Stimulated activated CD4-positive, alpha-beta T cell treated with anti-CD3 and anti-CD28 coated beads, Interleukin-2, amount 100 ng/mL, for 24 hours (primary cell): ENCODE measurements at regions not wholly inside any gene's neighbourhood (a gene's known extent, or its start where the extent isn't known, plus 50 kb on each side); places are given as distances from the start of the nearest gene placed in this dataset.
"Not testable (repeated sequence)": the region's sequence is repeated elsewhere in the genome, so short reads cannot be mapped to it uniquely, and the experiment has no call there.

Experiments
- DNase-seq, 2 donors: peaks; one replicate each; pipeline ENCODE4 v3.0.0-alpha.2; 2020

DNA sequence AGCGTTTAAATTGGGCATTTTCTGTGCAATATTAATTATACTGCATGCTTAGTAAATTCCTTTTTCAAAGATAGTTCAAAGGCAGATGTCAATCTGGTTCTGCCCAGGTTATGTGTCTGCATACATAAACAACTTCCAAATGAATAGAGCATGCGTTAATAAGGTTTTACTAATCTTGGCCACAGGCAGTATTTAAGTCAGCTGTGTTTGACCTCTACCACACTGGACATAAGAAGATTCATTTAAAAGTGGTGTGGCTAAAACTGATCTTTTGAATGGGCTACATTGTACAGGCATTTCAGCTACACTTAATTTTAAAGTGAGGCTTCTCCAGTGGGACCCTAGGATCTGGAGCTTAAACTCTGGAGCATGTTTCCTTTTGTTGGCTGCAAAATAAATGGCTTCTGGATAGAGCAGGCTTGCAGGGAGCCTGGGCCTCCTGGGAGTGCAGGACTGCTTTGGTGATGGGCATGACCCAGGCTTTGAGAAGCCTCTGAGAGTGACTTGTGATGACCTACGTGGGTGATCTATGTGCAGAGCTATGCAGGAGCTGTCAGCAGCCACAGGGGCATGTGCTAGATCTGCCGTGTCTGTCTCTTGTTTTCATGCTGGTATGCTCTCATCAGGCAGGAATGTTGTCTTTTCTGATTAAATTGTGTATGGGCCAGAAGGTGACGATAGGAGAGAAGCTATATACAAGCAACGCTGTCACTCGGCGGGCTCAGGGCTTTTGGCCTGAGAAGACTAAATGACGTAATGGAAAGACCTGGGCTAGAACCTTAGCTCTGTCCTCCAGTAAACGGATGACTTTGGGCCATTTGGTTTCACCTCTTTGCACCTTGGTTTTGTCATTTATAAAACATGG lies 331.2 kb downstream of the QKI start:
- DNase-seq: no peak

DNA sequence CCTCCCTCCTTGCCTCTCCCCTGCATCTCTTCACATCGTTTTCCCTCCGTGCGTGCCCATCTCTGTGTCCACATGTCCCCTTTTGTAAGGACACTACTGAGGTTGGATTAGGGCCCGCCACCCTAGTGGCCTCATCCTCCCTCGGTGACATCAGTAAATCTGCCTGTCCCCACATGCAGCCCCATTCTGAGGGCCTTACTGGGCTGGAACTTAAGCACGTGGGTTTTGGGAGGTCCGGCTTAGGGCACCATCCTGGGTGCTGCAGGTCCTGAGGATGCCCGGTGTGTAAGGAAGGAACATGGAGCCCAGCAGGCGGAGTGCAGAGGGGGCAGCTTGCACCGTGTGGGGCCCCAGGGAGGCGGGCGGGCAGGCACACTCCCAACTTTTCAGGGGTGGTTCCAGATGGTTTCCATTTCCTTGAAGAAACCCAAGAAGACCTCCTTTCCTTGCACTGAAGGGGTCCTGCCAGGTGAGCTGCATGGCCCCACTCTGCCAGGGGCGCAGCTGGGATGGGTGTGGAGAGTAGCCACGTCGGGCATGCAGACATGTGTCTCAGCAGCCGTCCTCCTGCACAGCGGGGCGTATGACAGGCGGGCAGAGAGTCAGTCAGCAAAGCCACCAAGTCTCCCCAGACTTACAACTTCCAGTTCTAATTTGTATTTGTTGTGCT lies 329.9 kb downstream of the QKI start:
- no peak for DNase-seq

DNA sequence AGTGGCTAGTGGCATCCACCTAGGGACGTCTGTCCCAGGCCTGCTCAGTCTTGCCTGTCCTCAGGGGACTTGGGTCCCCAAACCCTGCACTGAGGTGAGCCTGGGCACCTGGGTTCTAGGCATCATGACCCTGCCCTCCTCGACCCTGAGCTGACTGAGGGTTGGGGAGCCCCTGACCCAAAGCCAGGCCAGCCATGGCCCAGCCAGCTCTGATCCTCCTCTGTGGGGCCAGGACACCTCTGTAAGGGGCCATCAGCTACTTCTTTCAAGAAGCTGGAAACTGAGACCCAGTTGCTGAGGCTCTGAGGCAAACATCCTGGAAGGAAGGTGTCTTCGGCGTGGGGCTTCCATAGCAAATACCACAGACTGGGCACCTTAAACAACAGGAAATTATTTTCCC lies 329.3 kb downstream of the QKI start:
- DNase-seq: no peak

DNA sequence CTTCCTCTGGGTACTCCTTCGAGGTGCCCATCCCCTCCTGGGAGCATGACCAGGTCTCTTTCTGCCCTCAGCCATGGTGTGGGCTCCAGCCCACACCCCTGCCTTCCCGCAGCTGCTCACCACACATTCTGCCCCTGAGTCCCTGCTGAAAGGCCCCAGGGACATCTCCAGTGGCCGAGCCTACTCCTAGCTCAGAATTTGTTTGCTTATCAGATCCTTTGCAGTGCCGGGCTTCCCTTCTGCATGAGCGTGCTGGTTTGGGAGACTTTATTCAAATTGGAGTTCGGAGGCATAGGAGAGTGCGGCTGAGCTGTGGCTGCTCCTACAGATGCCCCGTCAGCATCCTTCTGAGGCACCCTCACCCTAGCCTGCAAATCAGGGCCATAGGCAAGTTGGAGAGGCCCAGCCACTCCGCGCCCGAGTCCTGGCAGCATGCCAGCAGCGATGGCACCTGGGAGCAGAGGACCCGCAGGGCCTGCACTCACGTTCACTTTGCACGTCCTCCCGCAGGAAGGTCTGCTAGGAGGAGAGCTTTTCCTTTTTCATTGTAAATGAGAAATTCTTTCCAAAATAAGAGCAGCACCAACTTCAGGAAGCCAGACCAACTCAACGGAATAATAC lies 327.3 kb downstream of the QKI start:
- DNase-seq: no peak

DNA sequence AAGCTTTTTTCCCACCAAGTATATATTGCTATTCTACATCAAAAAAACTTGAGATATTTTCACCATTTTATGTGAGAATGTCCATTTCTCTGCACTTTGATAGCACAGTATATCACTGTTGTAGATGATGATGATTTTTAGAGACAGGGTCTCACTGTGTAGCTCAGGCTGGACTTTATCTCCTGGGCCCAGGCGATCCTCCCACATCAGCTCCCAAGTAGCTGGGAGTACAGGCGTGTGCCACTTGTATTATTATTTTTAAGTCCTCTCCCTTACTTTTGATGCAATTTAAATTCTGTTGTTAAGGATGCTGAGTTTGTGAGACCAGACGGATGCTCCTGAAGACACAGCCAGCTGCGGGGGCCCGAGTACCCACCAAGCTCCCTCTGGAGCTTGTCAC lies 326.8 kb downstream of the QKI start:
- DNase-seq: no peak

DNA sequence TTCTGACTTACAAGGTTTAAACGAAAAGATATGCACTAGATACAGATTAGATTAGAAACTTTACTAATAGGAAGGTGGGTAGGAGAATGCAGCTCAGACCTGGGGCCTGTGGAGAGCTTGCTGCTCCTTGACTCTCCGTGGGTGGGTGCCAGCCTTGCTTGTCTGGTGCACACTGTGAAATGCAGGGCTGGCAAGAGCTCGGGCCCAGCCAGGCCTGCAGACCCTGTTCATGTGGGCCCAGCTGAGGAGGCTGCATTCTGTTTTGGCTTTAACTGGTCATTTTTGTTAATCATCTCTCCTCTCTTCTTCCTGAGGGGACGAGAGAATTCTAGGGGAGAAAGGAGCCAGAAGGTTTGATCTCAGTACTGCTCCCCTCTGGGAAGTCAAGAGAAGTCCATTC lies 325.4 kb downstream of the QKI start:
- DNase-seq: no peak

DNA sequence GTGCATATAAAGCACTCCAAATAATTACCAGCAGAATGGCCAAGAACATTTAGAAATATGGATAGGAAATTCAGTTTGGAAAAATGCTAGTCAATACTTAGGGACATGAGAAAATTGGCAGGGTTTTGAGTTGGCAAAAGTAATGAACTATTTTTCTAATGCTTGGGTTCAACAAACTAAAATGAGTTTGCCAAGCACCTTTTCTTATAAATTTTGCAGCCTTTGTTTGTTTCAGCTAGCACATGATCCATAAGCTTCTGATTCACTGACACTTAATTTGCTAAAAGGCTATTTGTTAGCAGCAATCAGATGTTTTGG lies 324.8 kb downstream of the QKI start:
- DNase-seq: no peak

DNA sequence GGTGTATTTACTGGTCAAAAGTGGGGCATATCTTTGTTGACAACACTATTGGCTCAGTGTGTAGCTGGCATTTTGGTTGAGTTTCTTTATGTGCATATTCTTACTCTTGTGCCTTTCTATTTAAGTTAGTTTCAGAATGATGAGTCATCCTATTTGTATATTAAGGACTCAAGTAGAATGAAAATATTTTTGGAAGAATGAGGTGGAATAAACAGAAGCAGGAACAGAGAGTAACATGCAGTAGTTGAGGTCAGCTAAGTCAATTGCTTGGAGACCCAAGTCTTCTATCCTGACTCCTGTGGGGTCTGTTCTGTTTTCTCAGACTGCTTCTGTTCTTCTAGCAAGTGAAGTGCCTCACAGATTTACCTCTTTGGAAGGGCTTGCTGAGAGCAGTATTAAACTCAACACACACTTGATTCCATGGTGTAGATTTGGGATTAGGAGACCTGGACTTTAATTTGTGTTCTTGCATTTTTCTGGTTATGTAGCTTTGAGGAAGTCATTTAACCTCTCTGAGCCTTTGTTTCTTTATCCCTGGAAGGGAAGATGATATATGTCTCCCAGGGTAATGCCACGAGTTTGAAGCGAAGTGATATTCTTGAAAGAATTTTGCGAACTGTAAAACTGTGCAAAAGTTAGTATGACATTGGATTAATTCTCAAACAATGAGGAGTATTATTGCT lies 324.3 kb downstream of the QKI start:
- DNase-seq: no peak

DNA sequence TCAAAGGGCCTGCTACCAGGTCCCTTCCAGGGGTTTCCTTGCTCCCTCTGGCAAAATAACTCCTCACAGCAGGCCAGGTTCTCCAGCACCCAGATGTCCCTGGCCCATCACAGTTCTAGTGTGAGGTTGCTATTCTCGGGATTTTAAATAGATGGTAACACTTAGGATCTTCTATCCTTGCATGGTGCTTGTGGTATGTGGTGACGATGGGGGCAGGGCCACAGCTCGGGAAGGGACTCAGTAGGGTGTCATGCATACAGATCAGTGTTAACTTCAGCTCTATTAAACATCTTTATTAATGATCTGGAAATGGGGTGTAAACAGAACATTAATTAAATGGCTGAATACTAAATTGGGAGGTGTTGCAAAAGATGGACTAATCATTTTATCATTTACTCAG lies 323.8 kb downstream of the QKI start:
- DNase-seq: no peak

DNA sequence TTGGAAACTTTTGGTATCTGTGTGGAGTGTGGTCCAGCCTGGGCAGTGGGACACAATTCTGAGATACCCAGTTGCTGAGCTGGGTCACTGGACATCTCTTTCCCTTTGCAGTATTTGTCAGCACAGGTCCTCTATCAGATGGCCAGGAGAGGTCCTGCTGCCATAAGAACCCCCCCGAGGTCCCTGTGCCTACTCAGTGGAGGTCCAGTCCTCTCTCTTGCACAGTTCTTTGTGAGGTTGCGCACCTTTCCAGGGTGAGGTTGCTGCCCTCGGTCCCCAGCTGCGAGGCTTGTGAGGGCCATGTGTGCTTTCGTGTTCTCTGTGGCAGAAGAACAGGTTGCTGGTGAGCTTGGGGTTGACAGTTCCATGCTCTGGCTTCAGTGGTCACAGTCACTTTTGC lies 320.6 kb downstream of the QKI start:
- DNase-seq: no peak

DNA sequence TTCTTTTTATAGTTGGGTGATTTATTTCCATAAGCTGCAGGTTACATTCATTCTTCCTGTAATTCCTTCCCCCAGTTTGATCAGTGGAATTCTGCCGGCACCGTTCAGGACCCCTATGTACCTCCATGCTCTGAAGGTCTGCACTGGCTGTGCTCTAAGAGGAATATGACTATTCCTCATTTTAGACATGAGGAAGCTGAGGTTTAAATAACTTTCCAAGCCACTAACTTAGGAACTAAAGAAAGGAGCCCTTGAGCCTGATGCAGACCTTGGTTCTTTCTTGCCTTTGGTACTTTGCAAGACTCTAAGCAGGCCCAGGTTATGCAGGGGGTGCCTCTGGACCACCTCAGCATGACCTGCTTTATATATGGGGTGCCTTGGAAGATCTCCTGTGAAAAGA lies 318.5 kb downstream of the QKI start:
- no peak for DNase-seq

DNA sequence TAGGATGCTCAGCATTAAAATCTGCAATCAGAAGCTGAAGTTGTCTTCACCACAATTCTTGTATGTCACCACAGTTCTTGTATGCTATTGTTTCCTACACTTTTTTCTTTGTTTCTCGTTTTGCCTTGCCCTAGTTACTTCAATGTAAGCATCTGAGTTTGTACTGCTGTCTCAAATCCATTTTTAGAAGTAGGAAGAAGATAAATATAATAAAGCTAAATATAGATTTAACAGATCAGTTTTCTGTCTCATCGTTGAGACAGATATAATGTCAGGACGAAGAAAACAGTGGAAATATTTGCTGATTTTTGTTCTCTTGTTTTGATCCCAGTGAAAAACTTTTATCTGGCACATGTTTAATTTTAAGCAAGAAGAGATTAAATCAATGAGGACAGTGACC lies 318.0 kb downstream of the QKI start:
- DNase-seq: no peak

DNA sequence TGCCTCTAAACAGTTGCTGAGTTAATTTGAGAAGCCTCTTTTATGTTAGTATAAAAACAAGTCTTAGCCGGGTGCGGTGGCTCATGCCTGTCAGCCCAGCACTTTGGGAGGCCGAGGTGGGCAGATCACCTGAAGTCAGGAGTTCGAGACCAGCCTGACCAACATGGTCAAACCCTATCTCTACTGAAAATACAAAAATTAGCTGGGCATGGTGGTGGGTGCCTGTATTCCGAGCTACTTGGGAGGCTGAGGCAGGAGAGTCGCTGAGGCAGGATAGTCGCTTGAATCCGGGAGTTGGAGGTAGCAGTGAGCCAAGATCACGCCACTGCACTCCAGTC lies 317.5 kb downstream of the QKI start:
- not testable (repeated sequence) for DNase-seq

DNA sequence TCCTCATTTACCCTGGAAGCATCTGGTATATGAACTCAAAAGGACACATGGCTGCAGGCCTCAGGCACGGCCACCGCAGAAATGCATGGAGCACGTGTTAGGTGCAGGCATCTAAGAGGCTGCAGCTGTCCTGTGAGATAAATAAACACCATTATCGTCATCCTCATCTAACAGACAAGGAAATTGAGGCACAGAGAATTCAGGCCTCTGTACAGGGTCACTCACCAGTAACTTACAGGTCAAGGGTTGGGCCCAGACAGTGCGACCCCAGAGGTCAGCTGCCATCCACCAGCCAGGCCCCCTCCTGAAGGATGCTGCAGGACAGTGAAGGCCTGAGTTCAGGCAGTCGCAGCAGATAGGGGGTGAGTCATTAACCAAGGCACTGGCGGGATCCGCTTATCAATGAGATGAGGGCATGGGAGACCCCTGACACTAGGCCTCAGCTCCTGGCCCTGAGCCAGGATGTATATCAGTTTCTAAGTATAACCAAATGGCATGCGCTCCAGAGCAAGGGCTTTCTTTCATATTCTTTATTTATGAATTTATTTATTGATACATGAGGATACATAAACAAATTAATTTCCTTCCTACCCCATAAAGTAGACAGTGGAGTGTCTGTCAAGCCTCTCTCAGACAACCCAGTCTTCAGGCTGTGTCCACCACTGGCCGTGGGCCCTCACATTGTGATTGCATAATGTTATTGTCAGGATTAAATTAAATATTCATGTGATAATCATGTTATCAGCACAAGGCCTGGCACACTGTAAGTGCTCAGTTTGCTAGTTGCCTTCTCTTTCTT lies 316.9 kb downstream of the QKI start:
- DNase-seq: no peak

DNA sequence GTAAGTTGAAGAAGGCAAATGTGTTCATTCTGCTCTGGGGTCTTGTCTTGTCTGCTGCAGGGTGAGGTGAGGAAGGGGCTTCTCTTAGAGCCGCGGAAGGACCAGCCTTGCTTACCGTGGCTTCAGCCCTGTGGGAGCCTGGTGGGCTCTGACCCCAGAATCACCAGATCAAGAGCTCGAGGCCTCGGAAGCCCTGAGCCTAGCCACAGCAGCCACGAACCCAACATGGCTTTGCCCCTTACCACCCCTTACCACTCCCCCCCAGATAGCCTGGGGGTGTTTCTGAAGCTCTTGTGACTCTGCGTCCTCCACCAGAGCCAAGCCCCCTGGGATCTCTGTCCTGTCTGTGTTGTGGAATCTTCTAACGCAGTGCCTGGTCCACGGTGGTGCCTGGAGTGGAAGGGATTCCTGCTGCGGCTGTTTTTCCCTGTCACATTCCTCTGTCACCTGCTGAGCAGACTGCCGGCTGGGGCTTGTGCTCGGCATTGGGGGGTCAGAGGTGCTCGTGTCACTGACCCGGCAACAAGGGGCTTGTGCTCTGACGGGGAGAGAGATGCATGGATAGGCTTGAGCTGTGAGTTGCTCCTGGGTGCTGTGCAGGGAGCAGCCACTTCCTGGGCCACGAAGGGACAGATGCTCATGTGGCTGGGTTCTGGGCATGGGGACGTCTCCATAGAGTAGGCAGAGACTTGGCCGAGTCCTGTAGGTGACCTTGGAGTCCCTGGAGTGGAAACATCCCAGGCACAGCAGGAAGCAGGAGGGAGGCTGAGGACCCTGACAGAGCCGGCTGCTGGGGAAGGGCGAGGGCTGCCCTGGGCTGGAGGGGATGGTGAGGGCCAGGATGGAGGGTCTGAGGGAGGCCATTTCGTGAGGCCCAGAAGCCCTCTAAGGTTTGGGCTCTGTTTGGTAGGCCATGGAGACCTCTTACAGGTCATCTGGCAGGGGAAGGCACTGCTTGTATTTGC lies 316.0 kb downstream of the QKI start:
- DNase-seq: no peak

DNA sequence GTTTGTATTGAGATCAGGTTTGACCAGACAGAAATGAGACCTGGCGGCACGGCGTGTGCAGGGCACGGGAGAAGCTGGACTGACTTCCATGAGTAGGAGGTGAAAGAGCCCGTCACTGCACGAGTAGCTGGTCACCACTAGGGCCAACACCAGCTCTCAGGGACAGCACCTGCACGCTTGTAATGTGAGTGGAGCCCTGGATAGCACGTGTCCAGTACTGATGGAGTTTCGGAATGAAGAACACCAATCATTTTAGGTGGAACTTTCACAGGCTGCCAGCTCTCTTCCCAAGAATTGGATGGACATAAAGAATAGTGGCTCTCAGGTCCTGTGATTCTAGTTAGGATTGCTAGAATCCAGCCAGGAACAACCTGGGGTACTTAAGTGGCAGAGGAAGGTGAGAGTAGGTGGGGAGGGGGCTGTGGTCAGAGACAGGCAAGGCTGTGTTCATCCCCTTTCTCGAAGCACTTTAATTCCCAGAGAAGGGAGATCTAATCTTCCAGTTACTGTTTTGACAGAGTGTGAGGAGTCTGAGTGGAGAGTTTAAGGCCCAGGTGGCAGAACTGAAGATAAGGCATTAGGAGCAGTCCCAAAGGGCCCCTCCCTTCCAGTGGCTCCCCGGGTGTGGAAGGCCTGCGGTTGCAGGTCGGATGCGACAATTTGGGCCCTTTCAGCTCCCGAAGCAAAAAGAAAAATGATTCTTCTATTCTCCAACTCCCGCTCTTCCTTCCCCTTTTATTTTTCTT lies 314.8 kb downstream of the QKI start:
- DNase-seq: no peak

DNA sequence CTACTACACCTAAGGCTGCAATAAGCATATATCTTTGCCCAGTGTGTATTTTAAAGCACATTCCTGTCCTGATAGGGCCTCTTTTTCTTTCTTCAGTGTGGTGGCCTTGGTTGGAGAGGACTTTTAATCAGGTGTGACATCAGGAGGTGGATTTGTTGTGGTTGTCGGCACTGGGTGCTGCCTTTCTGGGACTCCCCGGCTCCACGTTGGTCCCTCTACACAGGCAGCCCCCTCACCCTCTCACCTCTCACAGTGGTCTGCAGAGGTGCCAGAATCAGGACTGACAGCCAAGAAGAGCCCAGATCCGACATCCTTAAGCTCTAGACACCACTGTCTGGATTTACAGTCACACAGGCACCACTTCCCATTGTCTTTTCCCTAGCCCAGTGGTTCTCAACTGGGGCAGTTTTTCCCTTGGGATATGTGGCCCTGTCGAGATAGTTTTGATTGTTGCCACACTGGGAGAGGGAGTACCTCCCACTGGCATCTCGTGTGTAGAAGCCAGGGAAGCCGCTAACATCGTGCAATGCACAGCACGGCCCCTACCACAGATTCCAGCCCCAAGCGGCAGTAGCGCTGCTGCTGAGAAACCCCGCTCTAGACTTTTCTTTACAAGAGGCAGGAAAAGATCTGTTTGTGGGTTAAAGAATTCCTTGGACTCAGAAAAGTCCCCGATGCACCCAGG lies 314.1 kb downstream of the QKI start:
- no peak for DNase-seq

DNA sequence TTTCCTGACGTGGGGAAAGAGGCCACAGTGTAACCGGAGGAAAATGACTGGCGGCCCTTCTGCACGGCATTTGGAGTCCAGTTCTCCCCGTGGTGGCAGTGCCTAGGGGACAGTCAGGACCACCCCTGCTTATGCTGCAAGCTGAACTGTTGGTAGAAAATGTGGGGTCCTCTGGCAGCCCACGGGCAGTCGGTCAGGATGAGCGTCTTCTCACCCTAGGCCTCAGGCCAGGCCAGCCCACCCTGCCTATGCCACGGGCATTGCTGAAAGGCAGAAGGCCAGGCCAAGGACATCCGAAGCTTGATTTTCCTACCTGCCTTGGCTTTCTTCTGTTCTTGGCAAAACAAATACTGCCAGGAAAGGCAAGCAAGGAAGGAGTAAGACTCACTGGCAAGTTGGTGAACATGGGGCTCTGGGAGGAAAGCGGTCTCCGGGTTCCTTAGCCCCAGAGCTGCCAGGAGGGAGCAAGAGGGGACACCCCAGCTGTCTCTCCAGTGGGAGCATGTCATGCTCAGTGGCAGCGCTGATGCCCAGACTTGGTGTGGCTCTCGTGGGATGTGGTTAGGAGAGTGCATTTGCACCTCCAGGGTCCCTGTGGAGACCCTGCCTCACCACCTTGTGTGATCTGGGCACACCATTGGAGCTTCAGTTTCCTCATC lies 311.6 kb downstream of the QKI start:
- DNase-seq: no peak

DNA sequence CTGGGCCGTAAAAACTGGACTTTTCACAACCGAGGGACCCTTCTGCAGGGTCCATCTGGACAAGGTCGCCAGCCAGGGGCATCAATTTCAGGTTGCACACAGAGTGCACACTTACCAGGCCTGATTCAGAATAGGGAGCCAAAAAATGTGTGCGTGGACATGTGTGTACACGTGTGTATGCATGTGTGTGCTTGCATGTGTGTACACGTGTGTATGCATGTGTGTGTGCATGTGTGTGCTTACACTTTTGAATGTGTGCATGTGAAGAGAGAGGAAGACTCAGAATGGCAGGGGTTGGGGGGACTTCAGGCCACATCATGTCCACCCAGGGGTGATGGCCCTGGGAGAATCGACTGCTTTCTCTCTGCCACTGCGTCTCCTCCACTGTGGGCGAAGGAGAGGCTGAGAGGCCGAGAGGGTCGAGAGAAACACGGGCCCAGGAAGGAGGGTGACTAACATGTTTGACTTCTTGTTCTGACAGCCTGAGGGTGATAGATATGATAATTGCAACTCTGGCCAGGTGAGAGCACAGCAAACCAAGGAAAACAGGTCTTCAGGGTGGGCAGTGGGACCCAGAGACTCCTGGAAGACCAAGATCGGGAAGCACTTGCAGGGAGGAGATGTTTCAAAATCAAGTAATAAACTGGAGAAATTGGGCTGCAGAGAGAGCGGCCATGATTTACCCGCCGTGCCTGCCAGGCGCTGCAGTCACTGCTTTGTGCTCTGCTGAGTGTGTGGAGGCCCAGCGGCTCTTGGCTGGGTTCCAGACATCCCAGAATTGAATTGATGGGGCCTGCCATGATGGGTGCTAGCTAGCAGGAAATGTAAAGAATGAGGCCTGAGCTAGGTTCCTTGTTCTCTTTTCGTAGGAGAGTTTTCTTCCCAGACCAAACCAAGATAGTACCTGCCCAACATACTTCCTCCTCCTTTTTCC lies 310.8 kb downstream of the QKI start:
- no peak for DNase-seq
